HG02759 (cell line): ENCODE measurements at regions not wholly inside any gene's neighbourhood (a gene's known extent, or its start where the extent isn't known, plus 50 kb on each side); places are given as distances from the start of the nearest gene placed in this dataset.
"Not testable (repeated sequence)": the region's sequence is repeated elsewhere in the genome, so short reads cannot be mapped to it uniquely, and the experiment has no call there.

Source experiments
- ATAC-seq: cut with Tn5 transposase; IDR thresholded peaks from one replicate; pipeline ENCODE4 v1.9.1; 2021; ENCODE audit warnings: mild to moderate bottlenecking, moderate library complexity; ENCODE audit not compliant: unreplicated experiment

DNA sequence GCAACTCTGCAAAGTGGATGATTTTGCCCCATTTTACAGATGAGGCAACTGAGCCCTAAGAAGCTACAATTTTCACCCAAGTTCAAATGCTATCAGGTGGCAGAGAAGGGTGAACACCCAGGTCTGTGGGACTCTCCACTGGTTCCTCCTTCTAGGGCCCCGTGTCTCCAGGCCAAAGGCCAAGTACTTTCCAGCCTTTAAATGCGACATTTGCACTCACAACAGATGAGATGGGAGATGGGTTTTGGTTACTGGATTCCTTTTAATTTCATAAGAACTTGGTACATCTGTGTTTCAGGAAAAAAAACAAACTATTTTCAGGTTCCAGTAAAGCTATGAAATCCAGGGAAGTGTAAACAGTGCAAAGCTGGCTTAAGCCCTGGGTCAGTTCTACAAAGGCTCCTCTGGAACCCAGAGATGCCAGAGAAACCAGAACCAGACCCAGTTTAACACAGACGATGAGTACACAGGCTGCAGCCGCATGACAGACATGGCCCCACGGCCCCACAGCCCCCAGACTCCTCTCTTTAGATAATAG is 361.7 kb downstream of the ANAPC1 start:
- no peak for ATAC-seq

DNA sequence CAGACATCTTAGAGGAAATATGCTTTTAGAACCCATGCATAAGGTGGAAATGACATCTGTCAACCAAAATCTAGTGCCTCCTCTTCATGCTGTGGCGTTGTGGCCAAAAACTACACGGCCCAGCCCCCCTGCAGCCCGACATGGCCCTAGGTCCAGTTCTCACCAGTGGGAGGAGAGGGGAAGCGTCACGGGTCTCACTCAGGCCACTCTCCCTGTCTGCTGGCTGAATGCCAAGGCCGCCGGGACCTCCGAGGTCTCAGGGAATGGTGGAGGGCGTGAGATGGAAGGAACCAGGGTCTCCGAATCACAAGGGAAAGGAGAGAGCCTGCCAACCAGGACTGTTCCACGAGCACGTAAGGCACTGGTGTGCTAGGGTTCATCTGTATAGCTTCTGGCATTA is 361.0 kb downstream of the ANAPC1 start:
- no peak for ATAC-seq

DNA sequence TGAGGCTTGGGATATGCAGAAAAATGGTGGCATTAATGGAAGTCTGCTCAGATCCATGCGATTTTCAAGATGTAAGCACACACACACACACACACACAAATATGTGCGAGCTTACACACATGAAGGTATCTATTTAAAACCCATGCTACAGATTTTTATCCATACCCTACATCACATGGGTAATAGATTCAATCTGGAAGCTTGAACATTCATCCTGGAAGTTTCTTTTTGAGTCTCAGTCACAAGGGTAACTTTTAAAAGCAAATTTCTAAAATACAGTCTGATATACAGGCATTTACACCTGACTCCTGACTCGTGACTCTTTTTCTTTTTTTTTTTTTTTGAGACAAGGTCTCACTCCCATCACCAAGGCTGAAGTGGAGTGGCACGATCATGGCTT is 359.0 kb downstream of the ANAPC1 start:
- ATAC-seq, result not testable (repeated sequence)

DNA sequence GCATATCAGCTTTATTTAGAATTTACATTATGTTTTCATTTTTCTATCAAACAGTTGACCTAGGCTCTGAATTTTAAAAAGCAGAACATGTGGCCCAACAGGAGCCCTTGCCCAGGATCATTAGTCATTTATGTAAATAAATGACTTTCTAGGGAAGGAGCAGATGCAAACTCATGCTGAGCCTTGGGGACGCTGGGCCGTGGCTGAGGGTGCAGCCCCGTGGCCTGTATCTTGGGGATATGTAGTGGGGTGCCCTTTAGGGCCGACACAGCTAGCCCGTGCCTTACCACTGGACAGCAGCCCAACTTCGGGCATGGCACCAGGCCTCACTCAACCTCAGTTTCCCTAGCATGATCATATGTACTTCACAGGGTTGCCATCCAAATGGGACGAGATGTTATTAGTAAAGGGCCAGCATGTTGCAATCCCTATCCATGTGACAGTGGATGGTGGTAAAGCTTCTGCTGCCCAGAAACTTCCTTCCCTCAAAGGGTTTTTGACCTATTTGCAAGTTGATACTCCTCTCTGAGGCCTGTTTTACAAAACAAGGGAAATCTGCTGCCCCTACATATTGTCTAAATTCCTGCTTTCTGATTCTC is 357.9 kb downstream of the ANAPC1 start:
- ATAC-seq, result not testable (repeated sequence)

DNA sequence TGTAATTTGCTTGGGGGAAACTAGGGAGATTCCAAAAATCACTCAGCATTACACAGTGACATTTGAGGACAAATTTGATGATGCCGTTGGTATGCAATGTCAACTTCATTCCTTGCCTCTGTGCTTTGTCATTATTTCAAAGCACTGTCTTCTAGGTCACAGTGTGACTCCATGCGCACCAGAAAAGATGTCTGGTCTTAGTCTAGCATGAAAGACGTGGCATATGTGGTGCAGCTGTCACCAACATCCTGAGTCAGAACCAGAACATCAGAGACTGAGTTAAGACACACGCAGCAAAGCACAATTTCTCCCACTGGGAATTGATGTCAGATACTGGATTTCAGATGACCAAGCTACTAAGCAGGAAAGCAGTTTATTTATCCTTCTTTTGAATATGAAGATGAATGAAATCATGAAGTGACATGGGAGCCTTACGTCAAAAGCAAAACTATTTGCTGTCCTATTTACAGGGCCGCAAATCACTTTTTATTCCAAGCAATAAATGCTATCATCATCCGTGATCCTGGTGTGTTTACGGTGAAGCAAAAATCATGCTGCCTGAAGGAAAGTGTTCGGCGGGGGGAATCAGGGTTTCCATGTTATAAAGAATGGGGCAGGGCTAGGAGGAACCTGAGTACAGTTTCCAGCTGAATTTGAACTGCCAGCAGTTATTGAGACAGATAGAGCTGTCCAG is 356.1 kb downstream of the ANAPC1 start:
- ATAC-seq, result not testable (repeated sequence)

DNA sequence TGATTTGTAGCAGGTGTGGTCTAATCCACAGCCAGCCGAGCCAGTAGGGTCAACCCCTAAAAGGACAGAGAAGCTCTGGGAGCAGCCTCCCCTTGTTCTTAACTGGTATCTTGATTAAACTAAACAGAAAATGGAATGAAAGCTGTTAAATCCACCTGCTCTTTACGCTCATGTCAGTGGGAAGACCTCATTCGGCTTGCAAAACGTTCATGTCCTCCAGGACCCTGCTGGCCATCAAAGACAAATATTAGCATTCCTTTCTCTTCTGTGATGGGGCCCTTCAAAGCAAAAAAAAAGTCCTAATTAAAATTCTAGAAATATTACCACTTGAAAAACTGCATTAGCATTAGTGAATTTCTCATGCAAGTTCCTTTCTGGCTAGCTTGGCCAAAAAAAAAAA is 355.0 kb downstream of the ANAPC1 start:
- not testable (repeated sequence) for ATAC-seq

DNA sequence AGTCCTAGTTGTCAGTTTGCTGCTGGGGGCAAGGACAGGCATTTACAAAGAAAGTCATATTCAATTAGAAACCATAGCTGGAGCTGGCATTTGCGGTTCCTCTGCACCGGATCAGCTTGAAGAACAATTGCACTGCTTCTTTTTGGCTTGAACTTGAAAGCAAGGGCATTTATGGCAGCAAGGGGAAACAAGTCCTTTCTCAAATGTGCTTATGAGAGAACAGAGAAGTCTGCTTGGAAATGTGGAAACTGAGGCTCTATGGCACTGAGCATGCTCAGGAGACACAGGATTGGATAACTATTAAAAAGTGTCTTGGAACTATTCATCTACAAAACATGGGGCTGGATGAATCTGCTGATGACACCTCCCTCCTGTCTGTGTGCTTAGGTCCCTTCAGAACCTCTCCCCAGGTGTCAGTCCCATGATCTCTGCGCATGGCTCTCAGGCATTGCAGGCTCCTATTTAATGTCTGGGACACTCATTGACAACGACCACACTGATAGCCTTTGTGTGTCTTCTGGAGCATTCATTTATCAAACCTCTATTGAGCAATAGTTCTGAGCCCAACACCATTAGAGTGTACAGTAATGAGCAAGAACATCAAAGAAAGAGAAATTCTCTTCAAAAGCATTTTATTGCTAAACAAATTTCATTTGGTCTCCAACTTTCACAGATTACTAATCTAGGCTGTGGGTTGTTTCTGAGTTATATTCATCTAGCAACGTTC is 353.6 kb downstream of the ANAPC1 start:
- ATAC-seq, result not testable (repeated sequence)

DNA sequence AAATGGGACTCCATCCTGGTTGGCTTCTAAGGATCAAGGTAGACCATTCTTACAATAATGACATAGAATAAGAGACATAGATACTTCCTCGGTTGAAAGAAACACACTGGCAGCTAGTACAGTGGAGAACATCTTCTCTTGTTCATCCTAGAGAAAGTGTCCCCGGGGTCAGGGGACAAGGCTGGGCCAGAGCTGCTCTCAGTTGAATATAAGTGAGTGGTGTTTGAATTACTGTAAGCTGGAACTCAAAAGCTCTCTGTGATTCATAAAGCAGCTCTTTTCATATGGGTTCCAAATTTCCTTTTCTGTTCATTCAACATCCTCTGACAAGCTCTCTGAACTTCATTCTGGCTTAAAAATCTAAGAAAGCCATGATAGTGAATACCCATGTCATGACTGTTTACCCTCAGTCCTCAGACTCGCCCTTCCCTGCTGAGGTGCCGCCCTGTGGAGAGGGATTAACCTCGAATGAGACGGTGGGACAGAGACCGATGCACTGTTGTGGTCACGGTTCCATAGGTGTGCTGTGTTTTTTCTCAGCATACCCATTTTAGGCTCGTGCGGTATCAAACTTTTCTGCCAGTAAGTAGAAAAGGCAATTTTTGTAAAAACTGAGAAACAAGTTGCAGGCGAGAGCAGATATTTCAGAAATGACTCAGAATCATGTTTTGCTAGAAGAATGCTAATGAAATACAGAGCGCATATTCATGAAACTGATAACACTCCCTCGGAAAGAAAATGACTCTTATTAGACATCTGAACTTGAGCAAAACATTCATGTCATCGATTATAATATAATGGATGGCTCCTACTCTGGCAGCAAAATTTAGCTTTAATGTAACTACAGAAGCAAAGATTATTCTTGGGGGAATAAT is 351.1 kb downstream of the ANAPC1 start:
- not testable (repeated sequence) for ATAC-seq

DNA sequence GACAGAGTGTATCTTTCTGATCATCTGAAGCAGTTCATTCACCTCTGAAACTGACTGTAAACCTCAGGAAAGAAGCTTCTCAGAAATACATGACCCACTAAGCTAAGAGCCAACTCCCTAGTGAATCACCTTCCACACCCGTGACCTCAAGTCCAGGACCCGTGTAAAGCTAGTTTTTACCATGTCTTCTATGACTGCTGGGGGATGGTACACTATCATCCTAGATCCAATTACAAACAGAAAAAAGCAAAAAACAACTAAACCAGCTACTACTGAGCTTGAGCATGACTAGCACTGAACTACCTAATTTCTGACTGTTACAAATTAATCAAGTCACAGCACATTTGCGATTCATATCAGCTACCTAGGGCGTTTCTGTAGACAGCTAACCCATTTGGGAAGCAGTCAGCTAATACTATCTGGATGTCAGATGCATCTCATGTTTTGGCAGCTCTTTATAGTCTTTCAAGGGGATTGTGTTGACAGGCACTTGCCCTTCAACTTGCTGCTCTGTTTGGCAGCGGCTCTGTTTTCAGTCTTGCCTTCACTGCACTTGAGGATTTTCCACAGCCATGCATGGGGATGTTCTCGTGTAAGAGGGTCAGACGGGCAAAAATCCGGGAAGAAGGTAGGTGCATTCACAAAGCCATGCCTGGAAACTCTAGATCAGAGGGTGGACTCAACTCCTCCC is 350.3 kb downstream of the ANAPC1 start:
- ATAC-seq, result not testable (repeated sequence)

DNA sequence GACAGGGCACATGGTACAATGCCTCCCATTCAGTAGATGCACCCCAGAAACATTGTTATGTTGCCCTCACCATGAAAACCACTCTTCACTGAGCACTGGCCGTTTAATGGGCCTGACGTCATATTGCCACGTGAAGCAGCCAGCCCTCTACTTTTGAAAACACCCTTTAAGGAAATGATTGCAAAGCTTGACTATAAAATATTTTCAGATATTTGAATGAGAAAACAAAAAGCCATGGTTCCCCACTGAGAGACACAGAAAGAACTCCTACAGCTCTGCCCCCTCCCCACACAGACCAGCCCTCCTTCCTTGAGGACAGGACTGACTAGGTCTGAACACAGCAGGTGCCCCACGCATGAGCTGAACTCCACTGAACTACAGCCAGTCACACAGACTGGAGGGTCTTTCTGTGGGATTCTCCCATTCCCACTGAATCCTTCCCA is 349.1 kb downstream of the ANAPC1 start:
- no peak for ATAC-seq

DNA sequence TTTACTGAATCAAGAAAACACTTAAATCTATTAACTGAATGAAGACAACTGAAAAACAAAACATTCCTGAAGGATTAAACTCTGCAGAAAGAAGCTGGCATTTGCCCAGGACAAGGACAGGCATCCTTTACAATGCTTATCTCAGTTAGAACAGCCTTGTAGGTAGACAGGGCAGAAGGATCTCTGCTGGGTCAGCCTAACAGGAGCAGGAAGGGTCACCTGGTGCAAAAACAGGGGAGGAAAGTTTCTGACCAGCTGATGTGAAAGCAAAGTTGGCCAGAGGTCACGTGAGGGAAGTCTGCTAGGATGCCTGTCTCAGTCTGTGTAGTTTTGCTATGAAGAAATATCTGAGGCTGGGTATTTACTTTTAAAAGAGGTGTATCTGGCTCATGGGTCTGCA is 348.6 kb downstream of the ANAPC1 start:
- ATAC-seq, result no peak

DNA sequence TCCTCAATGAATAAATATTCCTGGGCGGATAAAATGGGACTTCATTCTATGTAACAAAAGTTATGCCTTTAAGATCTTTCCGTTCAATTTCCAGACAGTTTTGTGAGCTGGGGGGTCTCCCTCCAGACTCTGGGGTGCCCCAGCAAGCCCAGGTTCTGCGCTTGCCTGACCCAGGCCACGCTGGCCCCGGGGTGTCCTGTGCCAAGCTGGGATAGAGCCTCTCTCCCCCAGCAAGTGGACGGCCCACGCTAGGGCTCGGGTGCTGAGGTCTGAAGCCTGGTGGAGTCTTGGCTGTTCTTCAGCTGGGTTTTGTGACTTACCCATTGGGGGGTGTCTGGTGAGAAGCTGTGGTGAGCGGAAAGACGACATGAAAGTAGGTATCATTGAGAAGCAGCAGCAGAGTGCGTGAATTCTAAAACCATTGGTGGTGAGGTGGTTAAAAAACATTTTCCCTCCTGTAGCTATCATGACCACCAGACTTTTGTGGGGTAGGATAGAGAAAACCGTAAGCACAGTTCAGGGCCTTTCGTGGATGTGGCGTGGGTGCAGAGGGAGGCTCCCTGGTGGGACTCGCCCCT is 346.8 kb downstream of the ANAPC1 start:
- no peak for ATAC-seq

DNA sequence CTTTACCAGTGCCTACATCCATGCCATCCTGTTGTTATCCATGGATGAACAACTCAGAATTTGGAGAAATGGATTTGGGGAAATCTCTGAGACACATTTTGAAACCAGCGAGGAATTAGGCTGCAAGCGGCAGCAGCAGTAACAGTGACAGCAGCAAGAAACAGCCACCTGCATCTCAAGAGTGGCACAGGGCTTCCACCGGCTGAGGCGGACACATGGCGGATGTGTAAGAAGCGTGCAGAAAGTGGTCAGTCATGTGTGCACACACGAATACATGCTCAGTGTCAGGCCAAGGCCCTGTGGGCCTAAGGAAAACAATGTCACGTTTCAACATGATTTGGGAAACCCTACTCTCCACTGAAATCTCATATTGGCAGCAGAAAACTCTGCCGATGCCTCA is 344.0 kb downstream of the ANAPC1 start:
- ATAC-seq, result not testable (repeated sequence)

DNA sequence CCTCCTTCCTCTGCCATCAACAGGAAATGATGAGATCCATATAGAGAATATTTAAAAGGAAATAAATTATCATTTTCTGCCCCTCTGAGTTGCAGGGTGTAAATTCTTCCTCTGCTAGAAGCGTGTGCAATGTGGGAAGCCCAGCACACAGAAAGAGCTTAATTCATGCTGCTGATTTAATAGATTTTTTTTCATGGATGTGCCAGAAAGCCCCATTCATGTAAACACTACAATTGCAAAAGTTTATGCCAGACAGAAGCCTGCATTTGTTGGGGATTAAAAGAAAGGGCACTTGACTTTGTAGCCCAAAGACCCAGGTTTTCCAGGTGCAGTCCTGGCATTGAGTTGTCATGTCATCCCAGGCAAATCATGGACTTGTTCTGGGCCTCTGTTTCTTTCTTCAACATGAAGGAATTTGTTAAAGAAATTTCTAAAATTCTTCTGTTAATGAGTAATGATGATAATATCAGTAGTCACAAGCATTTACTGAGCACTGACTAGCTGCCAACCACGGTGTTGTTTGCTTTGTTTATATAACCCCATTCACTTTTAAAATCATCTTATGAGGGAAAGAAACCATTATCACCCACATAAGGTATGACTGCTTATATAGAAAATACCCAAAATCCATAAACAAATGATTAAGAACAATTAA is 341.7 kb downstream of the ANAPC1 start:
- ATAC-seq, result not testable (repeated sequence)

DNA sequence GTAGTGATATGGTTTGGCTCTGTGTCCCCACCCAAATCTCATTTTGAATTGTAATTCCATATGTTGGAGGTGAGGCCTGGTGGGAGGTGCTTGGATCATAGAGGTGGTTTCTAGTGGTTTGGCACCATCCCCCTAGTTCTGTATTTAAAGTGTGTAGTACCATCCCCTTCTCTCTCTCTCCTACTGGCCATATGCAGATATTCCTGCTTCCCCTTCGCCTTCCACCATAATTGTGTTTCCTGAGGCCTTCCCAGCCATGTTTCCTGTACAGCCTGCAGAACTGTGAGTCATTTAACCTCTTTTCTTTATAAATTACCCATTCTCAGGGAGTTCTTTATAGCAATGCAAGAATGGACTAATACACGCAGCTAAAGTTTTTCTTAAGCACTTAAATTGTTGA is 340.0 kb downstream of the ANAPC1 start:
- not testable (repeated sequence) for ATAC-seq

DNA sequence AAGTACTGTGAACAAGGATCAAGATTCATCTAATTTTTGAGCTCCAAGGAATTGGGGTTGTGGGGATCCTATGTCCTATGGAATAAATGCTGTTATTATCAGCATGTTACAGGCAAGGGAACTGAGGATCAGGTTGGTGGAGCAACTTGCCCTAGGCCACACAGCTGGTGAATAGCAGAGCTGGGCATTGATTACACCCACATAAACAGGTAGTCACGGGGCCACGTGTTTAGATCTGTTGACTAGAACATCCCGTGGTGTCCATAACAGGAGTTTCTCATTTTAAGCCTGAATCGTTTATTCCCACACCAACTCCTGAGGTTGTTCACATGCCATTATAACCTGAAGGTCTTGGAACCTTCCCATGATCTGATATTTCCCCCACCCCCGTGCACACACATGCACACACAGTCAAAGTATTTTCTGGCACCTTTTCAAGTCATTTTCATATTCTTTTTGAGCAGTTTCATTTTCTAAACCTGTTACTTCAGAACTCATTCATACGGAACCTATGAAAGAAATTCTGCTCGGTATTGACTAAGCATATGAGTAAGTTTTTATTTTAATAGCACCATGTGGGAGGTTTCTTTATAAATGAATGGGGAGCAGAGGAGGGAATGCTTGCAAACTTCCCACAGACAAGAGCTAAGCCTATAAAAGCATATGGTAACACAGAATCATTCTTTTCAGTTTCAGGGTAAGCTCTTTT is 338.1 kb downstream of the ANAPC1 start:
- peak; percentile 54 for ATAC-seq

DNA sequence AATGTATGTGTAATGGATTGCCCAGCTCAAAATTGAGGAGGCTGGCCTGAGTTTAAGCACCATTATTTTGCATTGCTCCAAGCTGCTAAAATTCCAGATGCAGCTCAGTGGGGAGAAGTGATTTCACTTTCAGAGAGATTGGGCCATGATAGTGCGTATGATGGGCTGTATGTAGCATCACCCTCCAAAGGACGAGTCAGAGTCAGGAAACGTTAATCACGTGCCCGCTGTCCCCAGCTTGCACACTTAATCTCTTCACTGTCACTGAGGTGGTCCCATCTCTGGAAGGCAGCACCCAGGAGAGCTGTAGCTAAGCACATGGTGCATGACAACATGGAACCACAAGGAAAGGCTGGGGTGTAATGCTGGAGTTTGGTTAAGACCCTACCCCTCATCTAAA is 337.4 kb downstream of the ANAPC1 start:
- ATAC-seq, result not testable (repeated sequence)

DNA sequence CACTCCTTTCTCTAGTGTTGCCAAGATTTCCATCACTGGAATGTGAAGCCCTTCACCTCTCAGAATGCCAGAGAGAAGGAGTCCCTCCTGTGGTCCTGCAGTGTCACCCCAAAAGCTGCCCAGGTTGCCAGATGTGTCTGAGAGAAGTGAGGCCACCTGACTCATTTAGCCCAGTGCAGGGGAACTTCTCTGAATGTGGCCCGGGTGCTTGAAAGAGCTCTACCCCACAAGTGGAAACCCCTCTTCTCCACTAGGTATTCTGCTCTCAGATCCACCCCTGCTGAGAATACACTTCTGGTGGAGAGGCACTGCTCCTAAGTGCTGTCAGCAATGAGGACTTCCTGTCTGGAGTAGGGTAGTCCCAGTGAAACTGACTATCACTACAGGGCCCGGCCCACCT is 334.8 kb downstream of the ANAPC1 start:
- ATAC-seq, result not testable (repeated sequence)

DNA sequence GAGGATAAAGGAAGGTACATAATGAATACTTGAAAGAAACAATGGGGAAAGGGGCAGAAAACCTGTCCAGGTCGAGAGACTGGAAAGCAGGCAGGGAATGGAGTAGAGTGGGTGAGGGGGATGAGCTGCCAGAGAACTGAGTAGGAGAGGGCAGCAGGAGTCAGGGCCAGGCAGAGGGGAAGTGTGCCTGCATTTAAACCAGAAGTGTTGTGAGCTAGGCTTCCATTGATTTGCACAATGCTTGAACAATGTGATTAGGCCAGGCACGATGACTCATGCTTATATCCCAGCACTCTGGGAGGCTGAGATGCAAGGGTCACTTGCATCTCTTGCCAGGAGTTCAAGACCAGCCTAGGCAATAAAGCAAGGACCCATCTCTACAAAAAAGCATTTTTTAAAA is 332.6 kb downstream of the ANAPC1 start:
- ATAC-seq, result not testable (repeated sequence)
